GM21447 (cell line): ENCODE measurements at regions not wholly inside any gene's neighbourhood (a gene's known extent, or its start where the extent isn't known, plus 50 kb on each side); places are given as distances from the start of the nearest gene placed in this dataset.

Source experiments
- ATAC-seq: cut with Tn5 transposase; IDR thresholded peaks from one replicate; pipeline ENCODE4 v1.9.1; 2021; ENCODE audit not compliant: unreplicated experiment

DNA sequence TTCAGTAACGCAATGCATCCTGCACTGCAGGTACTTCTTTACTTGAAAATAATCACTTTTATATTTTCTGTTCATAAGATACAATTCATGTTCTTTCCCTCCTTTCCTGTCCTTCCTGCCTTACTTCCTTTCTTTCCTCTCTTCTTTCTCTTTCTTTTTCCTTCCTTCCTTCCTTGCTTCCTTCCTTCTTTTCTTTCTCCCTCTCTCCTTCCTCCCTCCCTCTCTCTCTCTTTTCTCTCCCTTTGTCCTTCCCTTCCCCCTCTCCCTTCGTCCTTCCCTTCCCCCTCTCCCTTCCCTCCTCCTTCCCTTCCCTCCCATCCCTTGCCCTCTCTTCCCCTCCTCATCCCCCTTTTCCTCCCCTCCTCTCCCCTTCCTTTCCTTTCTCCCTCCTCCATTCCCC, 227.8 kb upstream of the KLF6 start:
- no peak for ATAC-seq

DNA sequence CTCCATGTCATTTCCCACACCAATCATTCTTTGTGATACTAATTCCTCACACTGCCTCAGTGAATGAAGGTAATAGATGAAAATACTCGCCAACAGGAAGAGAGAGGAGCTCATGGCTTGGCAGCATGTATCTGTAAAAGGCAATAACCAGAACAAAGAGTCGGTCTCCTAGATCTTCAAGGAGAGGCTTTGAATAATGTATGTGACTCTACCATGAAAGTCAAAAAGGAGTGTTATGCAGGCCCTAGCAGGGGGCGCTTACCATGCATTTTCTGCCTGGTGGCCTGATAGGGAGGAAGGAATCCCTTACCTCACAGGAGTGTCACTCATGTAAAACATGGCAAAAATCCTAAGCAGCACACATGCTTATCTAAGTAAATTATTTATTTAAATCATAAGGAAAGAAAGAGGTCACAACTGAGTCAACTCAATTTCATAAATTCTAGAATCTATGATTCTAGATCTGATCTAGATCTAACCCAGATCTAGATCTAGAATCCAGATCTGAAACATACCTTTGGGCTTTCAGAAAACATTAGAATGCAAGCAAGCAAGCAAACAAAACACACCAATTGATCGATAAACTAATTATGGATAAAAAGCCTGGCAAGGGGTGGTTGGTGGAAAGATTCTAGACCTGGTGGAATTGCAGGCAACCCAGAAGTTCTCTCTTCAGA, 226.3 kb upstream of the KLF6 start:
- no peak for ATAC-seq

DNA sequence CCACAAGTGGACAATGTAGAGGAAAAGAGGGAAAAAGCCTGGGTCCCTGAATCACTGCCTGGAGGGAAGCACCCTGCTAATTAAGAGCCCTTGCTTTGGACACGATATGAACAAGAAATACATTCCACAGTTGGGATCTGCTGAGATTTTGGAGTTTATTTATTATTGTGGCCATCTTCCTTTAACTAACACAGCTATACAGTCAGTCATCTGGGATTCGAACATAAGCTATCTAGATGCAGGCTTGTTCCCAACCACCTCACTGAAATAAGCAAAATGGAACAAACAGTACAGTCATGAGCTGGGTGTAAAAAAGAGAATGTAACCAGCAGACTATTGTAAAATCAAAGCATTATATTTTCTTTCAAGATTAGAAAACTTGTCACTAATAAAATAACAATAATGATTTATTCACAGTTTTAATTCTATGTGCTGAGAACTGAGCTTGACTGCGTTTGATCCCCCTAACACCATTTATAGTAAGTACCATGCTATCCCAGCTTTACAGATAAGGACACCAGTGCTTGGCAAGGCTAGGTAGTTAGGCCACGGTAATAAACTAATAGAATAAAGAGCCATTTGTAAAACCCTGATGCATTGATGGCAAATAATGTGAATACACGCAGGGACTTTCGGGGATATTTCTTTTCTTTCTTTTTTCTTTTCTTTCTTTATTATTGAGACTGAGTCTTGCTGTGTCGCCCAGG, 223.8 kb upstream of the KLF6 start:
- ATAC-seq = no peak

DNA sequence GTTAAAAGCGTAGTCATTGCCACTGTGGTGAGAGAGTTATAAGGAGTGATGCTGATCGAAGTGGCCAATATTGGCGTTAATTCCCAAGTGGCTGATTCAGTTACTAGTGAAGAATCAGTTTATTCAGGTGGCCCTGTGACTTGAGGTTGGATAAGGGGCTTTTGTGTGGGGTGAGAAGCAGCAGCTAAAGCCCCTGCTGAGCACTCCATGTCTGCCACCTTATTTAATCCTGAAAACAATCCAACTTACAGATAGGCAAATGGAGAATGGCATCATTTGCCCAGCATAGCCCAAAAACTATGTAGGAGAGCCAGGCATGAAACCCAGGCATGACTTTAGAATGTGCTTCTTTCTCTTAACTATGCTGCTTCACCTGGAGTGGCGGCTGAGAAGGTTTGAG, 222.8 kb upstream of the KLF6 start:
- ATAC-seq = no peak

DNA sequence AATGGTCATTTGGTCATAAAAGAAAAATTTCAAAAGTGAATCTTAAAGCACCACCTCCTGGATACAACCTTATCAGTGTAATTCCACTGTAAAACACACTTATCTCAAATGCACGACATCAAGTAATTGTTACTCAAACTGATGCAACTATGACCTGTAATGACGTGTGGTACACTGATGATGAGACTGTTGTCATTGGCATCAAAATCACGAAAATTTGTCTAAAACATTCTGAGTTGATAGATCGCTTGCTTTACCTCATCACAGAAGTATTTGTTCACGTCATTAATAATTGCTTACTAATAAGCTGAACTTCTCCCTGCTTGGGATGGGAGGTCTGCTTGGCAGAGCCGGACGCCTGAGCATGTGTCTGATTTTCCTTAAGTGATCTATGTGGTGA, 221.8 kb upstream of the KLF6 start:
- no peak for ATAC-seq

DNA sequence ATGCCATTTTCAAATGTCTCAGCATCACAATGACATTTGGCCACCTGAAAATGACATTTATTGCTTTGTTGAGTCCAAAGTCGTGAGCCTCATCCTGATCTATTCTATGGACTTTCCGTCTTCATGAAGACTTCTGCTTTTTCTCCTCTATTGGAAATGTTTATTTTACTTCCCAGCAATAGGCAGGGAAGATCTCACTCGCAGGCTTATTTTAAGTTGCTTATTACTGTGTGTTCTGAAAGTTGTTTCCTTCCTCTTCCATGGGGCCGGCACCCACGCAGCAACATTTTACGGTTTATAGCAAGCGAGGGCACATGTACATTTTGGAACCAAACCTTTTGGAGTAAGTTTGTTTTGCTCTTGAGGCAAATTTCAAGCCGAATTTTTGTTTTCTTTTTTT, 221.0 kb upstream of the KLF6 start:
- ATAC-seq = no peak

DNA sequence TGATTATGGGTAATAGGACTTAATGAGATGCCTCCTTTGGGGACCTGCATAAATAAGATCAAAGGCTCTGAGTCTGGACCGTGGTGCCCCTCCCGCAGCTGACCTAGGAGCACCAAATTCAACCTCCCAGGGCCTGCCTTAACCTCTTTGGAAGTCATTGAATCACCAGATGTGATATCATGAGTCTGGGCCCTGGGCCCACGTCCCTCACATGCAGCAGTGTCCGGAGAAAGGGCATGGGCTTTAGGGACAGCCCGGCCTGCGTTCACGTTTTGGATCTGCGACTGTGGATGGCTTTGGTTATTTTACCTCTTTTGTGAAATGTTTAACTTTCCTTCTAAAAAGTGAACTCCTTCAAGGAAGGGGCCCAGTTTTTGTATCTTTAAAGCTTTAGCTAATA, 220.0 kb upstream of the KLF6 start:
- no peak for ATAC-seq

DNA sequence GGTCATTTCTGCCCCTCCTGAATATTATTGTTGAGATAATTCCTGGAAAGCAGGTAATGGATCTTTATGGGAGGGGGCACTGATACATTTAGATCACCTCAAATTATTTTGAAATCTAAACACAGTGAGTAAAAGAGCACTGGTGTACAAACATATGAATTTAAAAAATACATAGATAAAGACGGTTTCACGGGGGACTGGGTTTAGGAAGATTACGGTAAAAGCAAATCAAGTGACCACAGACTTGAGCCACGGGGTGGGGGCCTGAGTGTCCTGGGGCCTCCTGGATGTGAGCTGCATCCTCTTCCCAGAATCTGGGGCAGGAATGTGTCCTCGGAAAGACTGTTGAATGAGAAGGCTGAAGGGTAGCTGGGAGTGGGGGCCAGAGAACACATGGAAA, 219.1 kb upstream of the KLF6 start:
- ATAC-seq = no peak

DNA sequence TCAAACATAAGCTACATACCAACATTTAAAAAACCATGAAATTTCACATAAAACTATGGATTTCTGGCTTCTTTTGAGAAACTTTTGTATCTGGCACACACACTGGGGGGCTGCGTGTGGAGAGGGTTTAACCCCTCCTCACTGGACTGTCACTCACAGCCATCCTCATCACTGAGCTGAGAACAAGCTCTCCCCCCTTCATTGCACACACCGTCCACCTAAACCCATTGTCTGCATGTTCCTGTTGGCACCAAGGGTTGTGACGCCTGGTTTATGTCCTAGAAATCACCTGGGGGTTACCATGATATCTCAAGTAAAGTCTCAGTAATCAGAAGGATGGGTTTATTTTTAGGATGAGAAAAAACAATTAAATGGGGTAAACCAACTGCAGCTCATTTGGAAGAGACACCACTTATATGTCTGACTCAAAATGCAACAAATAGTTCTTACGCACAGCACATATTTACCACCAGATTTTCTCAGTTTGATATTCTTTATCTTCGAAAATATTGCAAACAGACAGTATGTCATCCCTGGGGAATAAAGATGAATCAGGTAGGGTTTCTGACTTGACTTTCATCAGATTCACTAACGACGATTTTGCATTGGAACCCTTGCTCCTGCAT, 218.5 kb upstream of the KLF6 start:
- ATAC-seq = no peak

DNA sequence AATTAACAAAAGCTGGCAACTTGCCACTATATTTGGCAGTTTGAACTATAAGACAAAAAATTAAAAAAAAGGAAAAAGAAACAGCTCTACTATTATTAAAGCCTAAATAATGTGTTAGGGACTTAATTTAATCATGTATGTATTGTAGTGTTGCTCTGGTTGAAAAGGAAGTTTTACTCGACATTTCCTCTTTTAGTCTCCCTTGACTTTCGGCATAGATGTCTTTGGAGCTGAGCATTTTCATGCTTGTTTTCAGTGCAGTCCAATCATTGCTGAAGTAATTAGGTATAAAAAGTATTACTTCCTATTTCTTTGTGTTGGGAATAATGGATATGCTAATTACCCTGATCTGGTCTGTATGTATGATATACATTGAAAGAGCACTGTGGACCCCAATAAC, 216.8 kb upstream of the KLF6 start:
- ATAC-seq = no peak

DNA sequence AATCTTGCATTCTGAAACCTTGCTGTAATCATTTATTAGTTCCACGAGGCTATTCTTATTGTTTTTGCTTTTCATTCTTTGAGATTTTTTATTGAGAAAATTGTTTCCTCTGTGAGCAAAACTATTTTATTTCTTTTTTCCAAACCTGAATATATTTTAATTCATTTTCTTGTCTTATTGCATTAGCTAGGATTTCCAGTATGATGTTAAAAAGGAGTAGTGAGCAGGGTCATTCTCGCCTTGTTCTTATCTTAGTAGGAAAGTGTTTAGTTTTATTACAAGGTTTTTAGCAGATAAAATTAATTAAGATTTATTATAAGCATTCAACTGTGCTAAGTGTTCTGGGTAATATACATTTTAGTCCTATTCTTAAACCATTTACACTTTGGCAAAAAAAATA, 214.6 kb upstream of the KLF6 start:
- ATAC-seq = no peak

DNA sequence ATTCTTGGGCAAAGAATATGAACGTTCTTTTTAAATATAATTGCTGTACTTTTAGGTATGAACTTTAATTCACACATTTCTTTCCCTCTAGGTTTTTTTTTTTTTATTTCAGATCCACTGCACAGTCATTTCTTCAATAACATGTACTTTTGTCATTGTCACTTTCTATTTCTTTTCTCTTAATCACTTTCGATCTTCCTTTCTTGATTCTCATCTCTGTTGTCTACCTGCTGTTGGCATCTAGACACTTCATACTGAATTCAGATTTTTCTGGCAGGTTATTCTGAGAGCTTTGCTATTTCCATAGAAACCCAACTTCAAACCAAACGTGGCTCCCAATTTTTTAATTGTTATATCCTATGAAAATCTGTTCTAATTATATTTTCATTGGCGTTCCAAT, 211.7 kb upstream of the KLF6 start:
- ATAC-seq = no peak

DNA sequence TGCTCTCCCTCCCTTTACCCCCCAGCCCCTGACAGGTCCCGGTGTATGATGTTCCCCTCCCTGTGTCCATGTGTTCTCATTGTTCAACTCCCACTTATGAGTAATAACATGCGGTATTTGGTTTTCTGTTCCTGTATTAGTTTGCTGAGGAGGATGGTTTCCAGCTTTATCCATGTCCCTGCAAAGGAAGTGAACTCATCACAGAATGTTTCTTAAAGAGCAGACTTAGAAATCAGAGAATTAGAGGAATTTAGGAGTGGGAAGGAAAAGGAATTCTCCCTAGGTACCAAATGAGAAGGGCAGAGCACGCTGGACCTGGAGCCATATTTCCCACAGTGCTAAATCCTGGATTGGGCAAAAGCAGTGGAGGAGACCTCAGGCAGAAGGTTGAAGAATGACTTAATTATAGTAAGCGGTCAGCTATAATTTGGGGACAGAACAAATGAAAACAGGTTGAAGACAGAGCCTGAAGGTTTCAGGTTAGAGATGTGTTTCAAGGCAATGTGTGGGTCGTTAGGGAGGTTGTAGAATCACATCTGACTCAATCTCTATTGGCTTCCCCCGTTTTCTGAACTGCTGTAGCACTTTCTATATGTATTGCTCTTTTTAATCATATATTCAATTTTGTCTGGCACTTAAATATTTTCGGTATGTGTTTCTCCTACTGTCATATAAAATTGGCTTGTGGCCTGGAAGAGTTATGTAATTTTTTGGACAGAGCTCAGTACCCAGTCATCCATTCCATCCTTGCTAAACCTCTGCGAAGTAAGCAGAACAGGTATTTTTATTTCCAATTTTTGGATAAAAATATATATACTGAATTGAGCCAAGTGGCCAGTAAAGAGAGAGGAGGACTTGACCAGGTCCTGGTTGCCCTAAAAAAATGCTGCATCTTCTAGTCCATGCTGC, 210.5 kb upstream of the KLF6 start:
- ATAC-seq = no peak

DNA sequence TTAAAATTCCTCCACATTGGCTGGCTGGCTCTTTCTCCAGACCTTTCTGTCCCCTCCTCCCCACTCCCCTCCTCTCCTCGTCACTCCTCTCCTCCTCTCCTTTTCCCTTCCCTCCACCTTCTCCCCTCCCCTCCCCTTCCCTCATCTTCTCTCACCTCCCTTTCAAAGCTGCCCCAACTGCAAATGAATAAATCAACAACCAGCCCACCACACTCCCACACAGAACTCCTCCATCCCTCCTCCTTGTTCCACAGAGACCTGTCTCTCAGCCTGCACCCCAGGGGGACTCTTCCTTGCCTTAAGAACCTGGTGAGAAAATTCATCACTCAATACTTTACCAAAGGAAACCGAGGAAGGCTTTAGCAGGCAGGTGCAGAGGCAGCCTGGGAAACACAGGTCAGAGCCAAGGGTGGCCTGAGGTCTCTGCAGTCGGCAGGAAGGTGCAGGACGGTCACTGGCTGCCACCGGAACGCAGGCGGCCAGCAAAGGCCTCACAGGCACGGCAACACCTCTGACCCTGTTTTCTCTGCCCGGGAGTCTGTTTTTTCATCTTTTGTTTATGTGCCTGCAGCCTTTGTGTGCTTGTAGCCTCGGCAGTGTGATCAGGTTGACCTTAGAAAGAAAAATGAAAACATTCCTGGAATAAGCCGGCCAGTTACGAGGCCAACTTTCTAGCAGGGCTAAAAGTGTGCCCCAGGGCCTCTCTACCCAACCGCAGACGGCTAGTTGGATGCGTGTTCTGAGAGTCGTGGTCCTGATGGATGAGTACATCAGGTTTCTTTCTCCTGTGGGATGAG, 207.6 kb upstream of the KLF6 start:
- no peak for ATAC-seq

DNA sequence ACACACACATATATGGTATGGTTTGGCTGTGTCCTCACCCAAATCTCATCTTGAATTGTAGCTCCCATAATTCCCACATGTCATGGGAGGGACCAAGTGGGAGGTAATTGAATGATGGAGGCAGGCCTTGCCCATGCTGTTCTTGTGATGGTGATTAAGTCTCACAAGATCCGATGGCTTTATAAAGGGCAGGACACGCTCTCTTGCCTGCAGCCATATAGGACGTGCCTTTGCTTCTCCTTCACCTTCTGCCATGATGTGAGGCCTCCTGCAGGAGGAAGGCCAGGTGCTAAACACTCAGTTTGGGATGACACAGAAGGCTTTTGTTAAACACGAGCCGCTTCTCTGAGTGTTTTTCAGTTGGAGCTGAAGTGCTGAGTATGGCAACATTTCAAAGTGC, 205.3 kb upstream of the KLF6 start:
- no peak for ATAC-seq

DNA sequence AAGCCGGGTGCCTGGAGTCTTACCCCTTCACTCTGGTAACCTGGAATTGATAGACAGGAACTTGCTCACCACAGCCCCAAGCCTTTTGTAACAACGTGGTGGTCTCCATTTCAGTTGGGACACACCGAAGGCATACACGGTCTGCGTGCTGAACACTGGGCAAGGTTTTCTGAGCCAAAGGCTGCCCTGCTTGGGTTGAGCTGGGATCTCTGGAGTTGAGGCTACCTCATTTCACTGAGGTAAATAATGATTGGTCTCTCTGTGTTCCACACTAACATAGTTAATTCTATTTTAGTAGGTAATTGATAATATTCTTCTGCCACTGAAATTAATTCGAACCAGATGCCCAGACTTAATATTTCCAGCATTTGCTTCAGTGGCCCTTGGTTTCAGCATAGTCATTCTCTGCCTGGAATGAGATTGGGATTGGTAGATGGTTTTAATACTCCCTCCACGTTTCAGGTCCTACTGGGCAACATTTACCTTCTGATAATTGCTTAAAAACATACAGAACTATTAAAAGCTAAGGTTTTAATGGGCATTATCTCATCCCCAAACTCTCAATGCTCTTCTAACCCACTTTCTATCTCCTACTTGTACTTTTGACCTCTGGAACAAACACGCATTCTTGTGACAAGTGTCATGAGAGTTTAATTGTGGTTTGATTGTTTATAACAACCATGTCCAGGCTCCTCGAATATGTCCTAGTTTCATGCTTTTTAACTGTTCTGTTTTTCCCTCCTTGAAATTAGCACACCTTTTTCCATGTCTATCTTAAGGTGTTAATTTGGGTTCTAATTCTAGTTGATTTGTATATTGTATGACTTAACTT, 202.3 kb upstream of the KLF6 start:
- no peak for ATAC-seq

DNA sequence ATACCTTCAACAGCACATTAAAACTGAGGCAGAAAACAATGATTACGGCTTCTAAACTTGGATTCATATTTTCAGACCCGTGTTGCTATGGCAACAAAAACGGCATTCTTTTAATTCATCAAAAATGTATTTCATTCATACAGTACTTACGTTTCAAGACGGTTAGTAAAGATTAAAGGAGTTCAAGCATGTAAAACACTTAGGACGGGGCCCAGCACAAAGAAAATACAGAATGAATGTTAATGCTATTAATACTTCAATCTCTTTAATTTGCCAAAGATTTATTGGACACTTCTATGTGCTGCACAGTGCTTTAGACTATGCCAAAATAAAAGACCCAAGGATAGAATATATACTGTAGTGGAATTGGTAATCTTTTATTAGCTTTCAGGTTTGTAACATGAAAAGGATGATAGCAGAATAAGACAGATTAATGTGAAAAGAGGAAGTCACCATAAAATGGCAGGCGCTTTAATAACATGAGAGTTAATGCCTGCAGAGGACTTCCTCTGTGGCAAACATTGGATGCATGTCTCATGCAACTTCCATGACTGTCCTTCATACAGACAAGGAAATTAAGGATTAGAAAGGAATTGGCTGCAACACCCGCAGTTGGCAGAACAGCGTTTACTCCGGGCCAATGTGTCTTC, 201.6 kb upstream of the KLF6 start:
- ATAC-seq = no peak

DNA sequence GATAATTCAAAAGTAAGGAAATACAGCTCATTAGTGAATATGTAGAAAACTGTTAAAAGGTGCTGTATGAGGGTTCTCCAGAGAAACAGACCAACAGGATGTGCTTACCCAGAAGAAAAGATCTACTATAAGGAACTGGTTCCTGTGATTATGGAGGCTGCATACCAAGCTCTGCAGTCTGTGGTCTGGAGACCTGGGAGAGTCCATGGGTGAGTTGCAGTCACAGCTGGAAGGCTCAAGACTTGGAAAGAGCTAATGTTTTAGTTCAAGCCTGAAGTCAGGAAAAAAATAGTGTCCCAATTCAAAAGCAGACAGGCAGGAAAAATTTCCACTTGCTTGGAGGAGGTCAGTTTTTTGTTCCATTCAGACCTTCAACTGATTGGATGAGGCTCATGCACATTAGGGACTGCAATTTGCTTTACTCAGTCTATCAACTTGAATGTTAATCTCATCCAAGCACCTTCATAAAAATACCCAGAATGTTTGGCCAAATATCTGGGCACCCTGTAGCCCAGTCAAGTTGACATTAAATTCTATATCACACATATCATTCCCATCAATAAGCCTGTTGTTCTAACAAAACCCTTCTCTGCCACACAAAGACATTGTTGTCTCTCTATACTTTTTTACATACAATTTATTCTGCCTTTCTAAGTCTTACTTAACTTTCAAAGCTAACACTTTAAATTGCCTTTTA, 197.9 kb upstream of the KLF6 start:
- no peak for ATAC-seq

DNA sequence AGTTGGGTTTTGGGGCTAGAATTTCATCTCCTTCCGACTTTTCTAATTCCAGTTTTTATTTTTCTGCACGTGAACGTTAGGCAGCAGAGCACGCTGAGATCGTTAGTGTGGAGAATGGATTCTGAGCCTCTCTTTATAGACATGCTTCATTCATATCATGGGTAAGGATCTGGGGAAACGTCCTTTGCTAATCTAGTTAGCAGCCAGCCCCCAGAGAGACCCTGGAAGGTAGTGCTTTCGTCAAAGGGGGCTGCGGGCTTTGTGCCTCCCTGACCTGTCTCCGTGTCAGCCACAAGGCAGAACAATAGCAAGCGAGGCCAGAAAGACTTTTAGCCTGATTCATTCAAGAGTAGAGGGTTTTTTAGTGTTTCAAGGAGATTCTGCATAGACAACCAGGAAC, 196.3 kb upstream of the KLF6 start:
- no peak for ATAC-seq
